PC-9 (cell line): ENCODE measurements at regions not wholly inside any gene's neighbourhood (a gene's known extent, or its start where the extent isn't known, plus 50 kb on each side); places are given as distances from the start of the nearest gene placed in this dataset.

Source experiments
- EZH2 ChIP-seq: fragments of 200-600 bp; sonication (generic); IDR thresholded peaks from 2 replicates; pipeline ENCODE4 v1.8.0; 2017; ENCODE audit warnings: antibody characterized with exemption, low read depth
- TF ChIP-seq, protein P1 (sequence below): fragments of 200-600 bp; sonication (generic); conservative IDR thresholded peaks from 2 replicates; pipeline ENCODE4 v1.6.1; 2017; ENCODE audit warnings: mixed run types, antibody characterized with exemption, mild to moderate bottlenecking, moderate library complexity

DNA sequence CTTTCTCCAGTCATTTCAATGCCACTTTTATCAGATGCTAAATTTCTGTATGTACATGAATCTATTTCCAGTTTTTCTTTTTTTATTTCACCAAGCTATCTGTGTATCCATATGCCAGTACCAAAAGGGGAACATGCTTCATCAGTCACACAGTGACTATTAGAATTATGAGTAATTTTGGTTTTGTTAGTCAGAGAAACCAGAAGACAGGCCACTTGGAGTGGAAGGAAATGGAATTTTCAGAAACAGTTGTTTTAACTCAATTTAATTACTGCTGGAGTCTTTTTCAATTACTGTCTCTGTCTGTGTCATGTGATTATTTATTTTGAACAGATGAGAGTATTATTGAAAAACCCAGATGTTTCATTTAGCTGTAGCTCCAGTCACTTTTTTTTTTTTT, 84.6 kb upstream of the ANO3 start:
- TF ChIP-seq, protein P1, sequence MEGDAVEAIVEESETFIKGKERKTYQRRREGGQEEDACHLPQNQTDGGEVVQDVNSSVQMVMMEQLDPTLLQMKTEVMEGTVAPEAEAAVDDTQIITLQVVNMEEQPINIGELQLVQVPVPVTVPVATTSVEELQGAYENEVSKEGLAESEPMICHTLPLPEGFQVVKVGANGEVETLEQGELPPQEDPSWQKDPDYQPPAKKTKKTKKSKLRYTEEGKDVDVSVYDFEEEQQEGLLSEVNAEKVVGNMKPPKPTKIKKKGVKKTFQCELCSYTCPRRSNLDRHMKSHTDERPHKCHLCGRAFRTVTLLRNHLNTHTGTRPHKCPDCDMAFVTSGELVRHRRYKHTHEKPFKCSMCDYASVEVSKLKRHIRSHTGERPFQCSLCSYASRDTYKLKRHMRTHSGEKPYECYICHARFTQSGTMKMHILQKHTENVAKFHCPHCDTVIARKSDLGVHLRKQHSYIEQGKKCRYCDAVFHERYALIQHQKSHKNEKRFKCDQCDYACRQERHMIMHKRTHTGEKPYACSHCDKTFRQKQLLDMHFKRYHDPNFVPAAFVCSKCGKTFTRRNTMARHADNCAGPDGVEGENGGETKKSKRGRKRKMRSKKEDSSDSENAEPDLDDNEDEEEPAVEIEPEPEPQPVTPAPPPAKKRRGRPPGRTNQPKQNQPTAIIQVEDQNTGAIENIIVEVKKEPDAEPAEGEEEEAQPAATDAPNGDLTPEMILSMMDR = no peak
- TF ChIP-seq EZH2 = no peak
